ENCODE measurements at regions not wholly inside any gene's neighbourhood (a gene's known extent, or its start where the extent isn't known, plus 50 kb on each side); places are given as distances from the start of the nearest gene placed in this dataset.

DNA sequence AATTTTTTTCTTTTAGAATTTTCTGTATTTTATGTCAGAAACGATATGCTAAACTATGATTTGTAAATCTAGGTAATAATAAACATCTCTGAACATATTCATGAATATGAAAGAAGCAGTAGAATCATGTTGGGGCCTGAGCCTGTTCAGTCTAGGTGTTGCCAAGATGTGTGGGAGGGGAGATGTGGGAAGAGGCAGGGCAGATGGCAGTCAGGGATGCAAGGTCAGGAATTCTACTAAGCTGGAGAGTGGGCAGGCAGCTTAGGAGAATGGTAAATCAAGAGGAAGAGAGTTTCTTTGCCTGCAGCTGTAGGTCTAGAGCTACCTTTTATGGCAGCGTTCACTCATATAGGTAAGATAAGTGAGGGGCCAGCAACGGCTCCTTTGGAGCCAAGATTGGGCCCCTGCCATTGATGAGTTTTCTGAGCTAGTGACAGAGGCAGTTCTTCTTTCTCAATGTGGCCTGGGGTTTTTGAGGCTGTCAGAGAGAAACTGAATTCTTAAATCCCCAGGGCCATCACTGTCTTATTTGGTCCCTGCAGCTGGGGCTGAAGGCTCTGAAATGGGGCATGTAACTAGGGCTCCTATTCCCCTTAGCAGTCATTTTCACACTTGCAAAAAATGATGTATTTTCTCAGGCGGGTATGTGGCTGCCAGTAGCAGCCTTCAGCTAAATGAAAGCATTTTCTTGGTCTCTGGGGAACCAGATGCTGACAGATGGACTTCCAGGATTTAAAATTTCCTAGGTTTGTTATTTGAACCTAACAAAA, 232.8 kb downstream of the PIK3C3 start:
- DNase-seq: no peak

GRCh38 chr18:42190643-42191042, 235.6 kb downstream of the PIK3C3 start:
- no peak for DNase-seq

GRCh38 chr18:42192251-42193248, 237.5 kb downstream of the PIK3C3 start:
- DNase-seq: peak; percentile 21

GRCh38 chr18:42196651-42197050, 241.6 kb downstream of the PIK3C3 start:
- no peak for DNase-seq

DNA sequence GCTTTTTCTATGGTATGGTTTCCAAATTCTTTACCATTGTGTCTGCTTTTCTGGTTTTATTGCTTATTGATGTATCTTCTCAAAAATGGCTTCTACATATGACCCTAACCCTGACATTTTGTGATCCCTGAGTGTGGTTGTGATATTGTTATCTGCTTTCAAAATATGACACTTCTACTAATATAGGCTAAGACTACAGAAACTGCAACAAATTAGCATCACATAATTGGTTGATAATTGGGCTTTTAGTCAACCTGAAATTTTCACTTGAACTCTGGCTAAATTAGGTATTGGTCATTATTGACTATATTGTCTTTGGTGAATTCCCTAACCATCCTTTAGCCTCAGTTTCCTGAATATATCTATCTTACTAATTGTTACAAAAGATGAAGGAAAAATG, 246.1 kb downstream of the PIK3C3 start:
- DNase-seq: no peak

GRCh38 chr18:42211201-42211600, 256.2 kb downstream of the PIK3C3 start:
- DNase-seq: no peak

GRCh38 chr18:42222557-42222956, 267.5 kb downstream of the PIK3C3 start:
- no peak for DNase-seq

DNA sequence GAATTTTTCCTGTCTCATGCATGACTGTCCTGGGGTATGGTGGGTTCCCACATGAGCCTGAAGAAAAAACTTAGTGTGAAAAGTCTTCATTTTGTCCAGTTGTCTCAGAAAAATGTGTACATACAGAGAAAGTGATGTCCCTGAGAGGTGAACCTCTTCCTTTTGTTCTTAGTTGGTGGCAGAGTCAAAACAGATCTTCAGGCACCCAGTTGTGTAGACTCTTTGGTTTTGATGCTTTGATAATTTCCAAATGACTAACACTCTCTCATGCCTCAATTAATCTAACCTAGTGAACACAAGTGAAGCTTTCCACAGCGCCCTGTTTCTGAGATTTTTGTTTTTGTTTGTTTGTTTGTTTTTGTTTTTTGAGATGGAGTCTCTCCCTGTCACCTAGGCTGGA, 273.5 kb downstream of the PIK3C3 start:
- no peak for DNase-seq

GRCh38 chr18:42229211-42230210, 274.5 kb downstream of the PIK3C3 start:
- DNase-seq: no peak

DNA sequence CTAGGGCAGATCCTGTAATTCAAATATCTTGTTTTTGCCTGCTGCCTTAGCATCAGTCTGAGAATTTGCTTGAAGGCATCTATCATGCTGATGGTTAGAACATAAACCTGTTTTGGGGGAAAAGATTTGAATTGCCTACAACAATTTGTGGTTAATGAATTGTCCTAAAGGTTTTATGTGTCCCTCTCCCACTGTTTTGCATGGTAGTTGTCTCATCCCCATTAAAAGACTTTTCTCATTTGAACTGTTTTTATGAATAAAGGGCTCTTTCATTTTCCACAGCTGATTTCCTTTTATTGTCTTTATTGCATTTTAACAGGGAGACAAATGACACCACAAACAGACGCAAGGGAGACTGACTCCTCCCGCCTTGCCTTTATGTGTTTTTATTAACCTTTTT, 275.6 kb downstream of the PIK3C3 start:
- no peak for DNase-seq

- no peak for DNase-seq
Observed at GRCh38 chr18:42231284-42231683, 276.2 kb downstream of the PIK3C3 start.

DNA sequence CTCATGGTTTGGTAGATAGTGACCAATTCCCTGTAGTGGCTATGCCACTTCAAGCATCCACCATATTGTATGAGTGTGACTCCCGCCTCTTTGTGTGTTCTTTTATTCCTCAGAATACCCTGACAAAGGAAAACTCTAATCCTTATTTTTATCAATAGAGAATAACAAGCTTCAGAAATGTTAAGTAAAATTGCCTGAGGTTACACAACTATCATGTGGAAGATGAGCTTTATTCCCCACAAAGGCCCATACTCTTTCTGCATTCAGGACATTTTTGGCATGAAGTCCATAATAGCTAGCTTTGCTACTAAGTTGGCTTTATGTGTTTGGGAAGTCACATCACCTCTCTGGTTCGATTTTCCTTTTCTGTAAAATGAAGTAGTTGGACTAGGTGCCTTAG, 276.8 kb downstream of the PIK3C3 start:
- DNase-seq: no peak

DNA sequence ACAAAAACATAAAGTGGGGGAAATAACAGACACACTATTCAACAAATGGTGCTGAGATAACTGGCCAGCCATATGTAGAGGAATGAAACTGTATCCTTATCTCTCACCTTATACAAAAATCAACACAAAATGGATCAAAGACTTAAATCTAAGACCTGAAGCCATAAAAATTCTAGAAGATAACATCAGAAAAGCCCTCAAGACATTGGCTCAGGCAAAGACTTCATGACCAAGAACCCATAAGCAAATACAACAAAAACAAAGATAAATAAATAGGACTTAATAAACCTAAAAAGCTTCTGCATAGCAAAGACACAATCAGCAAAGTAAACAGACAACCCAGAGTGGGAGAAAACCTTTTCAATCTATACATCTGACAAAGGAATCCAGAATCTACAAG, 278.9 kb downstream of the PIK3C3 start:
- no peak for DNase-seq

DNA sequence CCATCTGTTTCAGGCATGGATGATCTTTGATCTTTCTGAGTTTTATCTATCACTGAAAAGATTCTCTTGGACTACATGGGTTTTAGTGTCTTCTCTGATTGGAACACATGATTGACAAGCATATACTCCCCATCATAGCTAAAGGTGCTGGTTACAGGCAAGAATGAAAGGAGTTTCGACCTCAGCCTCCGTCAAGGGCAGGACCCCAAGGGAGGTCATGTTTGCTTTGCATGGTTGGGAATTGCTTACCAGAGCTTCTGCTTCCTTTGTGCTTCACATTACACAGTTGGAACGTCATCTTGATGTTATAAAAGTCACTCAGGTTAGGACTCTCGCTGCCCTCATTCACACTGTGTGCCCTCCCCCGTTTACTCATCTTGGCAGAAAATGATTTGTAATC, 287.7 kb downstream of the PIK3C3 start:
- no peak for DNase-seq

DNA sequence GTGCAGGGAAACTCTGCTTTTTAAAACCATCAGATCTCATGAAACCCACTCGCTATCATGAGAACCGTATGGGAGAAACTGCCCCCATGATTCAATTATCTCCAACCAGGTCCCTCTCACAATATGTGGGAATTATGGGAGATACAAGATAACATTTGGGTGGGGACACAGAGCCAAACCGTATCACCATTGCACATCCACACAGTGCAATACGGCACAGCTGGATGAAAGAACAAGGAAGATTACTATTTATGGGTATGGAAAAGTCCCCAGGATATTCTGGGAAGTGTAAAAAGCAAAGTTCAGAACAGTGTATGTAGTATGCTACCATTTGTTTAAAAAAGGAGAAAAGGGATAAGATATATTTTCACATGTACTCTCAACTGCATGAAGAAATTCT, 290.1 kb downstream of the PIK3C3 start:
- DNase-seq: no peak

DNA sequence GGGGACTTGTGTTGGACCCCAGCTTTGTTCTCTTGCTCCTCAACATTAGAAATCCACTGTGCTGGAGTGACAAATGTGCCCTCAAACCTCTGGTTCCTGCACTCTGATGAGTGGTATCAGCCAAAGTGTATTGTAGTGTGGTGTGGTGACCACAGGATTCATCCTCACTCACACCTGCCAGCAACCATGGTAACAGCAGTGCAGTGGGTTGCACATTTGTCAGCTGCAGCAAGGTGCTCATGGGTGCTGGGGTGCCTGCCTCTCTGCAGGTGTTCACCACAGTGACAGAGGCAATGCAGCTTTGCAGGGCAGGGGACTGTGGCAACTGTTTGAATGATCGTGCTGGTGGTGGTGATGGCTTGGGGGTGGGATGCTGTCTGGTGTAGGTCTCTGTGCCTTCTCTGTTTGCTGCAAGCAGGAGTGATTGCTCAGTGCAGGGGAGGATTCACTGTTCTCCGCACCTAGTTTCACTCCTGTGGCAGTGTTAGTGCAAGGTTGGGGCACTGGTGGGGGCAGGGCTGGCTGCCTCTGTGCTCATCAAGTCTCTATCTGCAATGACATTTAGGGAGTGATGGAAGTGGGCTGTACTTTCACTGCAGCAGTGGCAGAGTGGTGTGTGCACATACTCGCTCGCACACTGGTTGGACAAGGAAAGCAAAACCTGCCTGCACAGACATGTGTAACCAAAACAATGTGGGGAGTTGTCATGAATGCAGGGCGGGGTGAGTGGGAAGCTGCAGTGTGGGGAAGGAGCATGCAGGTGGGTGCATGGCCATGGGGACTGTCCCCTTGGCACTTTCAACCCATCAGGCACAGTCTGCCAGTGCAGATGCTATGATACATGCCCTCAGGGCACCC, 301.1 kb downstream of the PIK3C3 start:
- DNase-seq: no peak

DNA sequence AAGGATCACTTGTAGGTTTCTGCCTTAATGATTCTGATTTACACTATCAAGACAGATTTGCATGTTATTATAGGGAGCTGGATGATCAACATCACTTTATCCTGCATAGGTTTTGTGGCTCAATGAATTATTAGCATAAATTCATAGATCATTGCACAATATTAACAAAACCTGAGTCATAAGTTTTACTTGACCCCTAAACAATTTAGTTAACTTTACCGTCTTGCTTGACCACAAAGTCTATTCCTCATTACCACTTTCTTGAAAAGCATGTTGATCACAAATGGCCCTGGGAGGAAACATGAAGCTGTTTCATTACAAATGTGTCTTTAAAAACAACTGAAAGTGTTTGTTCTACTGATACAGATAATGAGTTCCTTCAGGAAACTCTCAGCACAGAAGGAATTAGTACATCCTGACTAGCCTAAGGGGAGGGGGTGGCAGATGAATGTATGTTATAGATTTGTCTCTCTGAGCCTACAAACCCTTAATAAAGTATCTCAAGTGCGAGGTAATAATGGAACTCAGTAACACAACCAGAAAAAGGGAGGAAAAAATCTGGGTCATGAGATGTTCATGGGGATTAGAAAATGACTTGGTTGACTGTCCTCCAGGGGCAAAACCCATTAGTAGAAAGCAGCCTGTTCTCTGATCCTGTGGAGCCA, 303.4 kb downstream of the PIK3C3 start:
- DNase-seq: no peak

DNA sequence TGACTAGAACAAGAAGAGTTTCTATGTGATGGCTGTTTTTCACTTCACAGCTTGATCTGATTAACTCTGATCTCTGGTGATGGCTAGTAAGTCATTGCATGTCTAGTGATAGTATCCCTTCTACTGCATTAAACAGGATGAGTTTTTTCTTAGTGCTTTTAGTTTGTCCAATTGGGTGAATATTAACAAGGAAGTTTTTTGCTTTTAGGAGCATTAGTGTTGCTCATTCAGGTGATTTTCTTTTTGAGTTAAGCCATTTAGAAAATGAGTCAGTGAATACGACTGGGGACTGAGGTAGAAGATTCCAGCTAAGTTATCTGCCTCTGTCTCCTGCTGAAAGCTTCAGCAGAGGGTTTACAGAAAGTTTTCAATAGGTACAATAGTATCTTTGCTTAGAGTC, 306.7 kb downstream of the PIK3C3 start:
- DNase-seq: no peak

- DNase-seq: no peak
Observed at GRCh38 chr18:42264497-42264896, 309.5 kb downstream of the PIK3C3 start.

- no peak for DNase-seq
Observed at GRCh38 chr18:42268186-42268725, 313.2 kb downstream of the PIK3C3 start.

- DNase-seq: no peak
Observed at GRCh38 chr18:42268798-42269197, 313.8 kb downstream of the PIK3C3 start.
